ENCODE measurements at regions not wholly inside any gene's neighbourhood (a gene's known extent, or its start where the extent isn't known, plus 50 kb on each side); places are given as distances from the start of the nearest gene placed in this dataset.

DNA sequence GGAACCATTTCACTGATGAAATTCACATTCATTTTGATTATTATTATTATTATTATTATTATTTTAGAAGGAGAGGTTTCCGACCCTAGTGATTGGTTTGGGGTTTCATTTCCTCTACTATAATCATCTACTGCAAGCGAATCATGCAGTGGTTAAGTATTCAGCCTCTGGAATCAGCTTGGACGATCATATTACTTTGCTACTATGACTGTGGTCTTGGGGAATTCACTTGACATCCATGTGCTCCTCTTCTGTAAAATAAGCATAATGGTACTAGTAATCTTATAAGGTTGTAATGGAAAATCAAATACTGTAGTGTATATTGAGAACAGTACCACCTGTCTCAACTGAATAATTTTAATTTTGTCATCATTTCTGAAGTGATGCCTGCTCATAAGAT, 132.1 kb upstream of the SLC4A4 start (continued):
- TF ChIP-seq, protein P1, sequence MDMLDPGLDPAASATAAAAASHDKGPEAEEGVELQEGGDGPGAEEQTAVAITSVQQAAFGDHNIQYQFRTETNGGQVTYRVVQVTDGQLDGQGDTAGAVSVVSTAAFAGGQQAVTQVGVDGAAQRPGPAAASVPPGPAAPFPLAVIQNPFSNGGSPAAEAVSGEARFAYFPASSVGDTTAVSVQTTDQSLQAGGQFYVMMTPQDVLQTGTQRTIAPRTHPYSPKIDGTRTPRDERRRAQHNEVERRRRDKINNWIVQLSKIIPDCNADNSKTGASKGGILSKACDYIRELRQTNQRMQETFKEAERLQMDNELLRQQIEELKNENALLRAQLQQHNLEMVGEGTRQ (CRISPR knock-in tag; IDR thresholded peaks at IDR 0.05): no peak
- TF ChIP-seq ETV6 (CRISPR knock-in tag; IDR thresholded peaks at IDR 0.05) (no peak), MYBL2 (CRISPR knock-in tag; IDR thresholded peaks at IDR 0.05) (no peak)
- TF ChIP-seq, protein P2, sequence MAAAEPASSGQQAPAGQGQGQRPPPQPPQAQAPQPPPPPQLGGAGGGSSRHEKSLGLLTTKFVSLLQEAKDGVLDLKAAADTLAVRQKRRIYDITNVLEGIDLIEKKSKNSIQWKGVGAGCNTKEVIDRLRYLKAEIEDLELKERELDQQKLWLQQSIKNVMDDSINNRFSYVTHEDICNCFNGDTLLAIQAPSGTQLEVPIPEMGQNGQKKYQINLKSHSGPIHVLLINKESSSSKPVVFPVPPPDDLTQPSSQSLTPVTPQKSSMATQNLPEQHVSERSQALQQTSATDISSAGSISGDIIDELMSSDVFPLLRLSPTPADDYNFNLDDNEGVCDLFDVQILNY (CRISPR knock-in tag; IDR thresholded peaks at IDR 0.05): no peak
- TF ChIP-seq, protein P3, sequence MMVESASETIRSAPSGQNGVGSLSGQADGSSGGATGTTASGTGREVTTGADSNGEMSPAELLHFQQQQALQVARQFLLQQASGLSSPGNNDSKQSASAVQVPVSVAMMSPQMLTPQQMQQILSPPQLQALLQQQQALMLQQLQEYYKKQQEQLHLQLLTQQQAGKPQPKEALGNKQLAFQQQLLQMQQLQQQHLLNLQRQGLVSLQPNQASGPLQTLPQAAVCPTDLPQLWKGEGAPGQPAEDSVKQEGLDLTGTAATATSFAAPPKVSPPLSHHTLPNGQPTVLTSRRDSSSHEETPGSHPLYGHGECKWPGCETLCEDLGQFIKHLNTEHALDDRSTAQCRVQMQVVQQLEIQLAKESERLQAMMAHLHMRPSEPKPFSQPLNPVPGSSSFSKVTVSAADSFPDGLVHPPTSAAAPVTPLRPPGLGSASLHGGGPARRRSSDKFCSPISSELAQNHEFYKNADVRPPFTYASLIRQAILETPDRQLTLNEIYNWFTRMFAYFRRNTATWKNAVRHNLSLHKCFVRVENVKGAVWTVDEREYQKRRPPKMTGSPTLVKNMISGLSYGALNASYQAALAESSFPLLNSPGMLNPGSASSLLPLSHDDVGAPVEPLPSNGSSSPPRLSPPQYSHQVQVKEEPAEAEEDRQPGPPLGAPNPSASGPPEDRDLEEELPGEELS (CRISPR knock-in tag; IDR thresholded peaks at IDR 0.05): no peak

DNA sequence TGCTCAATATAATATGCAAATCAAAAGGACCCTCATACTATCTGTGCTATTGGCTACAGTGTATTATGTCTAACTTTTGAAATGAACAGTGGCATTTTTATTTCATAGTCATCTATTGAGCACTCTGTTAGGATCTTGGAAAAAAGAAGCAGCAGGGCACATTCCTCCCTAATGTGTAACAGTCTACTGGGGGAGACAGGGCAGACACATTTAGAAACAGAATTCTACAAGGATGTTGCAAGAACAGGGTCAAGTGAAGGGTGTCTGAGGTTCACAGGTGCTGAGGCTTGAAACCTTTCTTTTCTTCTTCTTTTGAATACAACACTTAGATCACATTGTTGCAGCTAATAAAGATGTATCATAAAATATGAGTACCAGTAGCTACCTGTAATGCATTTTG, 129.7 kb upstream of the SLC4A4 start:
- Mint-ChIP-seq H3K9me3 (no peaks in the 10 kb centered on the region), H3K27ac (no peak overlapping the region), H3K27me3 (ENCODE audit: low read depth) (no peaks in the 10 kb centered on the region), H3K4me3 (no peak overlapping the region), H3K36me3 (no peaks in the 10 kb centered on the region), H3K4me1 (peaks cover 9% of the 10 kb centered on the region)
- no peak for DNase-seq (ENCODE audit: low spot score)
- CTCF ChIA-PET: no interaction called here
- ATAC-seq: no peak
- TF ChIP-seq, protein P4, sequence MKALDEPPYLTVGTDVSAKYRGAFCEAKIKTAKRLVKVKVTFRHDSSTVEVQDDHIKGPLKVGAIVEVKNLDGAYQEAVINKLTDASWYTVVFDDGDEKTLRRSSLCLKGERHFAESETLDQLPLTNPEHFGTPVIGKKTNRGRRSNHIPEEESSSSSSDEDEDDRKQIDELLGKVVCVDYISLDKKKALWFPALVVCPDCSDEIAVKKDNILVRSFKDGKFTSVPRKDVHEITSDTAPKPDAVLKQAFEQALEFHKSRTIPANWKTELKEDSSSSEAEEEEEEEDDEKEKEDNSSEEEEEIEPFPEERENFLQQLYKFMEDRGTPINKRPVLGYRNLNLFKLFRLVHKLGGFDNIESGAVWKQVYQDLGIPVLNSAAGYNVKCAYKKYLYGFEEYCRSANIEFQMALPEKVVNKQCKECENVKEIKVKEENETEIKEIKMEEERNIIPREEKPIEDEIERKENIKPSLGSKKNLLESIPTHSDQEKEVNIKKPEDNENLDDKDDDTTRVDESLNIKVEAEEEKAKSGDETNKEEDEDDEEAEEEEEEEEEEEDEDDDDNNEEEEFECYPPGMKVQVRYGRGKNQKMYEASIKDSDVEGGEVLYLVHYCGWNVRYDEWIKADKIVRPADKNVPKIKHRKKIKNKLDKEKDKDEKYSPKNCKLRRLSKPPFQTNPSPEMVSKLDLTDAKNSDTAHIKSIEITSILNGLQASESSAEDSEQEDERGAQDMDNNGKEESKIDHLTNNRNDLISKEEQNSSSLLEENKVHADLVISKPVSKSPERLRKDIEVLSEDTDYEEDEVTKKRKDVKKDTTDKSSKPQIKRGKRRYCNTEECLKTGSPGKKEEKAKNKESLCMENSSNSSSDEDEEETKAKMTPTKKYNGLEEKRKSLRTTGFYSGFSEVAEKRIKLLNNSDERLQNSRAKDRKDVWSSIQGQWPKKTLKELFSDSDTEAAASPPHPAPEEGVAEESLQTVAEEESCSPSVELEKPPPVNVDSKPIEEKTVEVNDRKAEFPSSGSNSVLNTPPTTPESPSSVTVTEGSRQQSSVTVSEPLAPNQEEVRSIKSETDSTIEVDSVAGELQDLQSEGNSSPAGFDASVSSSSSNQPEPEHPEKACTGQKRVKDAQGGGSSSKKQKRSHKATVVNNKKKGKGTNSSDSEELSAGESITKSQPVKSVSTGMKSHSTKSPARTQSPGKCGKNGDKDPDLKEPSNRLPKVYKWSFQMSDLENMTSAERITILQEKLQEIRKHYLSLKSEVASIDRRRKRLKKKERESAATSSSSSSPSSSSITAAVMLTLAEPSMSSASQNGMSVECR (CRISPR knock-in tag; IDR thresholded peaks at IDR 0.05; ENCODE audit: borderline replicate concordance): no peak
- TF ChIP-seq, protein P5, sequence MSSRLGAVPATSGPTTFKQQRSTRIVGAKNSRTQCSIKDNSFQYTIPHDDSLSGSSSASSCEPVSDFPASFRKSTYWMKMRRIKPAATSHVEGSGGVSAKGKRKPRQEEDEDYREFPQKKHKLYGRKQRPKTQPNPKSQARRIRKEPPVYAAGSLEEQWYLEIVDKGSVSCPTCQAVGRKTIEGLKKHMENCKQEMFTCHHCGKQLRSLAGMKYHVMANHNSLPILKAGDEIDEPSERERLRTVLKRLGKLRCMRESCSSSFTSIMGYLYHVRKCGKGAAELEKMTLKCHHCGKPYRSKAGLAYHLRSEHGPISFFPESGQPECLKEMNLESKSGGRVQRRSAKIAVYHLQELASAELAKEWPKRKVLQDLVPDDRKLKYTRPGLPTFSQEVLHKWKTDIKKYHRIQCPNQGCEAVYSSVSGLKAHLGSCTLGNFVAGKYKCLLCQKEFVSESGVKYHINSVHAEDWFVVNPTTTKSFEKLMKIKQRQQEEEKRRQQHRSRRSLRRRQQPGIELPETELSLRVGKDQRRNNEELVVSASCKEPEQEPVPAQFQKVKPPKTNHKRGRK (CRISPR knock-in tag; IDR thresholded peaks at IDR 0.05; ENCODE audit: borderline replicate concordance): no peak
- TF ChIP-seq, protein P6, sequence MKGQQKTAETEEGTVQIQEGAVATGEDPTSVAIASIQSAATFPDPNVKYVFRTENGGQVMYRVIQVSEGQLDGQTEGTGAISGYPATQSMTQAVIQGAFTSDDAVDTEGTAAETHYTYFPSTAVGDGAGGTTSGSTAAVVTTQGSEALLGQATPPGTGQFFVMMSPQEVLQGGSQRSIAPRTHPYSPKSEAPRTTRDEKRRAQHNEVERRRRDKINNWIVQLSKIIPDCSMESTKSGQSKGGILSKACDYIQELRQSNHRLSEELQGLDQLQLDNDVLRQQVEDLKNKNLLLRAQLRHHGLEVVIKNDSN (CRISPR knock-in tag; IDR thresholded peaks at IDR 0.05): no peak
- TF ChIP-seq GTF2I (CRISPR knock-in tag; conservative IDR thresholded peaks at IDR 0.05): no peak
- no peak for TF ChIP-seq KAT7 (CRISPR knock-in tag; IDR thresholded peaks at IDR 0.05; ENCODE audit: borderline replicate concordance)
- TF ChIP-seq, protein P7, sequence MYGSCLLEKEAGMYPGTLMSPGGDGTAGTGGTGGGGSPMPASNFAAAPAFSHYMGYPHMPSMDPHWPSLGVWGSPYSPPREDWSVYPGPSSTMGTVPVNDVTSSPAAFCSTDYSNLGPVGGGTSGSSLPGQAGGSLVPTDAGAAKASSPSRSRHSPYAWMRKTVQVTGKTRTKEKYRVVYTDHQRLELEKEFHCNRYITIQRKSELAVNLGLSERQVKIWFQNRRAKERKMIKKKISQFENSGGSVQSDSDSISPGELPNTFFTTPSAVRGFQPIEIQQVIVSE (CRISPR knock-in tag; IDR thresholded peaks at IDR 0.05; ENCODE audit: borderline replicate concordance): no peak
- TF ChIP-seq ZNF423 (CRISPR knock-in tag; IDR thresholded peaks at IDR 0.05): no peak
- TF ChIP-seq, protein P8, sequence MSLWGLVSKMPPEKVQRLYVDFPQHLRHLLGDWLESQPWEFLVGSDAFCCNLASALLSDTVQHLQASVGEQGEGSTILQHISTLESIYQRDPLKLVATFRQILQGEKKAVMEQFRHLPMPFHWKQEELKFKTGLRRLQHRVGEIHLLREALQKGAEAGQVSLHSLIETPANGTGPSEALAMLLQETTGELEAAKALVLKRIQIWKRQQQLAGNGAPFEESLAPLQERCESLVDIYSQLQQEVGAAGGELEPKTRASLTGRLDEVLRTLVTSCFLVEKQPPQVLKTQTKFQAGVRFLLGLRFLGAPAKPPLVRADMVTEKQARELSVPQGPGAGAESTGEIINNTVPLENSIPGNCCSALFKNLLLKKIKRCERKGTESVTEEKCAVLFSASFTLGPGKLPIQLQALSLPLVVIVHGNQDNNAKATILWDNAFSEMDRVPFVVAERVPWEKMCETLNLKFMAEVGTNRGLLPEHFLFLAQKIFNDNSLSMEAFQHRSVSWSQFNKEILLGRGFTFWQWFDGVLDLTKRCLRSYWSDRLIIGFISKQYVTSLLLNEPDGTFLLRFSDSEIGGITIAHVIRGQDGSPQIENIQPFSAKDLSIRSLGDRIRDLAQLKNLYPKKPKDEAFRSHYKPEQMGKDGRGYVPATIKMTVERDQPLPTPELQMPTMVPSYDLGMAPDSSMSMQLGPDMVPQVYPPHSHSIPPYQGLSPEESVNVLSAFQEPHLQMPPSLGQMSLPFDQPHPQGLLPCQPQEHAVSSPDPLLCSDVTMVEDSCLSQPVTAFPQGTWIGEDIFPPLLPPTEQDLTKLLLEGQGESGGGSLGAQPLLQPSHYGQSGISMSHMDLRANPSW (CRISPR knock-in tag; conservative IDR thresholded peaks at IDR 0.05; ENCODE audit: low read depth): no peak
- no peak for TF ChIP-seq JAZF1 (CRISPR knock-in tag; IDR thresholded peaks at IDR 0.05)
- no peak for TF ChIP-seq ZNF121 (CRISPR knock-in tag; IDR thresholded peaks at IDR 0.05)
- TF ChIP-seq, protein P9, sequence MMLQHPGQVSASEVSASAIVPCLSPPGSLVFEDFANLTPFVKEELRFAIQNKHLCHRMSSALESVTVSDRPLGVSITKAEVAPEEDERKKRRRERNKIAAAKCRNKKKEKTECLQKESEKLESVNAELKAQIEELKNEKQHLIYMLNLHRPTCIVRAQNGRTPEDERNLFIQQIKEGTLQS (CRISPR knock-in tag; conservative IDR thresholded peaks at IDR 0.05): no peak
- no peak for TF ChIP-seq TEAD1 (CRISPR knock-in tag; IDR thresholded peaks at IDR 0.05)
- TF ChIP-seq GABPB1 (CRISPR knock-in tag; IDR thresholded peaks at IDR 0.05): no peak
- no peak for TF ChIP-seq ZNF138 (CRISPR knock-in tag; conservative IDR thresholded peaks at IDR 0.05)
- POLR2A ChIA-PET: no interaction called here
